ENCODE measurements at regions not wholly inside any gene's neighbourhood (a gene's known extent, or its start where the extent isn't known, plus 50 kb on each side); places are given as distances from the start of the nearest gene placed in this dataset.

- TF ChIP-seq NFIC (IDR thresholded peaks at IDR 0.05) (no peak), EP300 (IDR thresholded peaks at IDR 0.05; ENCODE audit: borderline replicate concordance) (no peak), YY1 (IDR thresholded peaks at IDR 0.05; ENCODE audit: low read depth) (no peak), CREB1 (IDR thresholded peaks at IDR 0.05; ENCODE audit: low read depth) (no peak), FOXM1 (IDR thresholded peaks at IDR 0.05; ENCODE audit: borderline replicate concordance, low read depth) (no peak), TEAD4 (IDR thresholded peaks at IDR 0.05) (no peak), EGR1 (IDR thresholded peaks at IDR 0.05) (no peak), ZBTB7A (IDR thresholded peaks at IDR 0.05; ENCODE audit: low read depth) (no peak), MAX (IDR thresholded peaks at IDR 0.05) (no peak), USF1 (IDR thresholded peaks at IDR 0.05) (no peak), RAD21 (IDR thresholded peaks at IDR 0.05; ENCODE audit: low read depth) (no peak), REST (IDR thresholded peaks at IDR 0.05; ENCODE audit: low read depth) (no peak), CEBPB (IDR thresholded peaks at IDR 0.05) (no peak), TAF1 (IDR thresholded peaks at IDR 0.05; ENCODE audit: low read depth) (no peak), TCF12 (IDR thresholded peaks at IDR 0.05; ENCODE audit: low read depth) (no peak)
Observed at GRCh38 chr1:208461680-208462079, 217.5 kb upstream of the PLXNA2 start.

- TF ChIP-seq TAF1 (IDR thresholded peaks at IDR 0.05; ENCODE audit: low read depth) = no peak
- no peak for TF ChIP-seq TEAD4 (IDR thresholded peaks at IDR 0.05)
- TF ChIP-seq FOXM1 (IDR thresholded peaks at IDR 0.05; ENCODE audit: borderline replicate concordance, low read depth) = no peak
- TF ChIP-seq YY1 (IDR thresholded peaks at IDR 0.05; ENCODE audit: low read depth) = no peak
- TF ChIP-seq CREB1 (IDR thresholded peaks at IDR 0.05; ENCODE audit: low read depth) = no peak
- no peak for TF ChIP-seq NFIC (IDR thresholded peaks at IDR 0.05)
- no peak for TF ChIP-seq ZBTB7A (IDR thresholded peaks at IDR 0.05; ENCODE audit: low read depth)
- no peak for TF ChIP-seq REST (IDR thresholded peaks at IDR 0.05; ENCODE audit: low read depth)
- TF ChIP-seq TCF12 (IDR thresholded peaks at IDR 0.05; ENCODE audit: low read depth) = no peak
- no peak for TF ChIP-seq EP300 (IDR thresholded peaks at IDR 0.05; ENCODE audit: borderline replicate concordance)
- no peak for TF ChIP-seq USF1 (IDR thresholded peaks at IDR 0.05)
- TF ChIP-seq RAD21 (IDR thresholded peaks at IDR 0.05; ENCODE audit: low read depth) = no peak
- TF ChIP-seq CEBPB (IDR thresholded peaks at IDR 0.05) = no peak
- TF ChIP-seq MAX (IDR thresholded peaks at IDR 0.05) = no peak
- TF ChIP-seq EGR1 (IDR thresholded peaks at IDR 0.05) = no peak
Observed at GRCh38 chr1:208462761-208463160, 218.6 kb upstream of the PLXNA2 start.

GRCh38 chr1:208465266-208465665 is 221.1 kb upstream of the PLXNA2 start:
- no peak for TF ChIP-seq CREB1 (IDR thresholded peaks at IDR 0.05; ENCODE audit: low read depth)
- TF ChIP-seq ZBTB7A (IDR thresholded peaks at IDR 0.05; ENCODE audit: low read depth) = no peak
- no peak for TF ChIP-seq EGR1 (IDR thresholded peaks at IDR 0.05)
- no peak for TF ChIP-seq CEBPB (IDR thresholded peaks at IDR 0.05)
- TF ChIP-seq USF1 (IDR thresholded peaks at IDR 0.05) = no peak
- no peak for TF ChIP-seq FOXM1 (IDR thresholded peaks at IDR 0.05; ENCODE audit: borderline replicate concordance, low read depth)
- no peak for TF ChIP-seq MAX (IDR thresholded peaks at IDR 0.05)
- TF ChIP-seq REST (IDR thresholded peaks at IDR 0.05; ENCODE audit: low read depth) = no peak
- no peak for TF ChIP-seq YY1 (IDR thresholded peaks at IDR 0.05; ENCODE audit: low read depth)
- TF ChIP-seq TEAD4 (IDR thresholded peaks at IDR 0.05) = no peak
- TF ChIP-seq TAF1 (IDR thresholded peaks at IDR 0.05; ENCODE audit: low read depth) = no peak
- no peak for TF ChIP-seq NFIC (IDR thresholded peaks at IDR 0.05)
- no peak for TF ChIP-seq EP300 (IDR thresholded peaks at IDR 0.05; ENCODE audit: borderline replicate concordance)
- no peak for TF ChIP-seq RAD21 (IDR thresholded peaks at IDR 0.05; ENCODE audit: low read depth)
- TF ChIP-seq TCF12 (IDR thresholded peaks at IDR 0.05; ENCODE audit: low read depth) = no peak

Data from Ishikawa (cell line).